ENCODE measurements at regions not wholly inside any gene's neighbourhood (a gene's known extent, or its start where the extent isn't known, plus 50 kb on each side); places are given as distances from the start of the nearest gene placed in this dataset.

- Histone ChIP-seq H3K9me3 (ENCODE audit: insufficient read depth, low read length) (no peaks in the 10 kb centered on the region), H3K9ac (ENCODE audit: low read length) (no peak overlapping the region), H3K4me1 (ENCODE audit: low read length) (no peaks in the 10 kb centered on the region), H3K4me2 (ENCODE audit: low read length) (no peak overlapping the region), H3K79me2 (ENCODE audit: low read length) (no peaks in the 10 kb centered on the region), H3K27ac (ENCODE audit: low read length) (no peak overlapping the region), H3K27me3 (ENCODE audit: low read depth, low read length) (no peaks in the 10 kb centered on the region), H3K4me3 (ENCODE audit: low read length) (no peak overlapping the region), H4K20me1 (ENCODE audit: insufficient read depth, low read length) (no peaks in the 10 kb centered on the region), H3K36me3 (replicated peaks; ENCODE audit: low read depth, low read length) (no peaks in the 10 kb centered on the region), H2AFZ (ENCODE audit: low read depth, low read length) (no peak overlapping the region)
- TF ChIP-seq CTCF (IDR thresholded peaks at IDR 0.05; ENCODE audit: low read depth, low read length) = no peak
- no peak for TF ChIP-seq EZH2phosphoT487 (IDR thresholded peaks at IDR 0.05; ENCODE audit: low read depth)
Observed at GRCh38 chr11:116379185-116379828, 393.5 kb downstream of the BUD13 start.

GRCh38 chr11:116376547-116376946, 396.2 kb downstream of the BUD13 start:
- Histone ChIP-seq H4K20me1 (ENCODE audit: insufficient read depth, low read length) (no peaks in the 10 kb centered on the region), H3K4me2 (ENCODE audit: low read length) (no peak overlapping the region), H3K36me3 (replicated peaks; ENCODE audit: low read depth, low read length) (no peaks in the 10 kb centered on the region)

GRCh38 chr11:116376054-116376453, 396.7 kb downstream of the BUD13 start:
- 0 out of 2 replicates have a peak, but pooled peaks cover 1% of the 10 kb centered on the region for H3K27me3 ChIP-seq (ENCODE audit: low read depth, low read length)
- TF ChIP-seq CTCF (IDR thresholded peaks at IDR 0.05; ENCODE audit: low read depth, low read length) (no peak), EZH2phosphoT487 (IDR thresholded peaks at IDR 0.05; ENCODE audit: low read depth) (no peak)
- H4K20me1 ChIP-seq (ENCODE audit: insufficient read depth, low read length) = no peaks in the 10 kb centered on the region
- H3K27ac ChIP-seq (ENCODE audit: low read length) = no peak overlapping the region
- H3K4me3 ChIP-seq (ENCODE audit: low read length) = no peak overlapping the region
- H3K79me2 ChIP-seq (ENCODE audit: low read length) = no peaks in the 10 kb centered on the region
- H2AFZ ChIP-seq (ENCODE audit: low read depth, low read length) = no peak overlapping the region
- H3K36me3 ChIP-seq (replicated peaks; ENCODE audit: low read depth, low read length) = no peaks in the 10 kb centered on the region
- no peaks in the 10 kb centered on the region for H3K4me1 ChIP-seq (ENCODE audit: low read length)
- no peak overlapping the region for H3K9ac ChIP-seq (ENCODE audit: low read length)
- no peak overlapping the region for H3K4me2 ChIP-seq (ENCODE audit: low read length)
- H3K9me3 ChIP-seq (ENCODE audit: insufficient read depth, low read length) = no peaks in the 10 kb centered on the region

More at GRCh38 chr11:116376547-116376946, 396.2 kb downstream of the BUD13 start:
- Histone ChIP-seq H3K9ac (ENCODE audit: low read length) (no peak overlapping the region), H3K4me3 (ENCODE audit: low read length) (no peak overlapping the region), H3K79me2 (ENCODE audit: low read length) (no peaks in the 10 kb centered on the region), H3K27me3 (ENCODE audit: low read depth, low read length) (no peaks in the 10 kb centered on the region), H3K27ac (ENCODE audit: low read length) (no peak overlapping the region), H2AFZ (ENCODE audit: low read depth, low read length) (no peak overlapping the region), H3K4me1 (ENCODE audit: low read length) (no peaks in the 10 kb centered on the region), H3K9me3 (ENCODE audit: insufficient read depth, low read length) (no peaks in the 10 kb centered on the region)
- no peak for TF ChIP-seq EZH2phosphoT487 (IDR thresholded peaks at IDR 0.05; ENCODE audit: low read depth)
- TF ChIP-seq CTCF (IDR thresholded peaks at IDR 0.05; ENCODE audit: low read depth, low read length) = no peak

- H3K9me3 ChIP-seq (ENCODE audit: insufficient read depth, low read length) = no peaks in the 10 kb centered on the region
- H3K9ac ChIP-seq (ENCODE audit: low read length) = no peak overlapping the region
- H2AFZ ChIP-seq (ENCODE audit: low read depth, low read length) = no peak overlapping the region
- H3K4me1 ChIP-seq (ENCODE audit: low read length) = no peaks in the 10 kb centered on the region
- H3K27ac ChIP-seq (ENCODE audit: low read length) = no peak overlapping the region
- no peaks in the 10 kb centered on the region for H4K20me1 ChIP-seq (ENCODE audit: insufficient read depth, low read length)
- no peak overlapping the region for H3K4me3 ChIP-seq (ENCODE audit: low read length)
- no peaks in the 10 kb centered on the region for H3K79me2 ChIP-seq (ENCODE audit: low read length)
- H3K36me3 ChIP-seq (replicated peaks; ENCODE audit: low read depth, low read length) = no peaks in the 10 kb centered on the region
- TF ChIP-seq CTCF (IDR thresholded peaks at IDR 0.05; ENCODE audit: low read depth, low read length) = 0 out of 2 replicates have a peak, but pooled peaks have one; percentile 5
- no peak for TF ChIP-seq EZH2phosphoT487 (IDR thresholded peaks at IDR 0.05; ENCODE audit: low read depth)
- H3K4me2 ChIP-seq (ENCODE audit: low read length) = no peak overlapping the region
- 0 out of 2 replicates have a peak, but pooled peaks cover 9% of the 10 kb centered on the region for H3K27me3 ChIP-seq (ENCODE audit: low read depth, low read length)
Observed at GRCh38 chr11:116375221-116375620, 397.6 kb downstream of the BUD13 start.

All from OCI-LY3 (cell line).